ENCODE measurements at regions not wholly inside any gene's neighbourhood (a gene's known extent, or its start where the extent isn't known, plus 50 kb on each side); places are given as distances from the start of the nearest gene placed in this dataset.

GRCh38 chr1:38644092-38644491 is 215.5 kb downstream of the RRAGC start:
- no peaks in the 10 kb centered on the region for H4K20me1 ChIP-seq (replicated peaks; ENCODE audit: control insufficient read depth, extremely low read depth, insufficient read depth, low read length)
- dilution Hi-C loops (cut with MboI; ENCODE audit: extremely low pct_ligation_motif_present, low sequenced_read_pairs): no loop called here
- no peak overlapping the region for H3K27ac ChIP-seq (ENCODE audit: insufficient read depth, low read depth, low read length)
- no peaks in the 10 kb centered on the region for H3K9me1 ChIP-seq (replicated peaks; ENCODE audit: control insufficient read depth, extremely low read depth, insufficient read depth, low read length)
- H3K9me3 ChIP-seq (replicated peaks; ENCODE audit: control insufficient read depth, insufficient read depth, low read length): no peaks in the 10 kb centered on the region
- BruUV-seq (replicated peaks): no TSS peak
- no peak overlapping the region for H3K9ac ChIP-seq (replicated peaks; ENCODE audit: extremely low read depth, insufficient read depth, low read length)
- POLR2A ChIA-PET: no interaction called here
- no peaks in the 10 kb centered on the region for H3K79me2 ChIP-seq (ENCODE audit: control insufficient read depth, insufficient read depth, low read length)
- H3K4me1 ChIP-seq (ENCODE audit: control insufficient read depth, extremely low read depth, insufficient read depth, low read length): no peaks in the 10 kb centered on the region
- H3K36me3 ChIP-seq (ENCODE audit: control insufficient read depth in 2 of 2, extremely low read depth in 1 of 2, insufficient read depth in 2 of 2, low read length in 2 of 2): no peaks in the 10 kb centered on the region
- FAIRE-seq: no peak
- intact Hi-C loops (cut with micrococcal nuclease): no loop called here
- TF ChIP-seq CTCF (IDR thresholded peaks at IDR 0.05; ENCODE audit: extremely low read depth in 1 of 2, insufficient read depth in 1 of 2, low read depth in 1 of 2, low read length in 2 of 2) (no peak), GATA2 (IDR thresholded peaks at IDR 0.05; ENCODE audit: insufficient read depth, insufficient read length, low read depth, low read length) (no peak), EZH2 (IDR thresholded peaks at IDR 0.05; ENCODE audit: borderline replicate concordance, low read depth, low read length, severe bottlenecking) (no peak), POLR2AphosphoS5 (IDR thresholded peaks at IDR 0.05; ENCODE audit: insufficient read depth, low read depth, low read length) (no peak), JUN (IDR thresholded peaks at IDR 0.05; ENCODE audit: borderline replicate concordance, insufficient read depth, insufficient read length, low read depth) (no peak), FOS (IDR thresholded peaks at IDR 0.05; ENCODE audit: borderline replicate concordance, insufficient read depth, low read length) (no peak), MYC (IDR thresholded peaks at IDR 0.05; ENCODE audit: low read depth, low read length) (no peak), POLR2A (IDR thresholded peaks at IDR 0.05; ENCODE audit: low read depth, low read length) (no peak), MAX (IDR thresholded peaks at IDR 0.05; ENCODE audit: insufficient read depth, insufficient read length) (no peak)
- H3K4me2 ChIP-seq (ENCODE audit: insufficient read depth, low read length): no peak overlapping the region
- H3K27me3 ChIP-seq (ENCODE audit: control insufficient read depth in 2 of 2, insufficient read depth in 2 of 2, low read length in 2 of 2): no peaks in the 10 kb centered on the region
- H3K4me3 ChIP-seq (replicated peaks in 1 of 3; ENCODE audit: insufficient read depth in 1 of 3, low read depth in 1 of 3, low read length in 3 of 3): no peak overlapping the region
- no peak overlapping the region for H2AFZ ChIP-seq (ENCODE audit: low read depth, low read length)
- DNase-seq (ENCODE audit: low read depth, low spot score): no peak
- CTCF ChIA-PET: no interaction called here
